ENCODE measurements at regions not wholly inside any gene's neighbourhood (a gene's known extent, or its start where the extent isn't known, plus 50 kb on each side); places are given as distances from the start of the nearest gene placed in this dataset.

GRCh38 chr1:55641947-55642346 is 426.8 kb upstream of the USP24 start:
- H3K9me3 ChIP-seq (ENCODE audit: control insufficient read depth, insufficient read depth, low read length) = no peaks in the 10 kb centered on the region

GRCh38 chr1:55640708-55641473 is 425.7 kb upstream of the USP24 start:
- Histone ChIP-seq H3K9me3 (ENCODE audit: control insufficient read depth, insufficient read depth, low read length) (no peaks in the 10 kb centered on the region), H3K4me1 (ENCODE audit: control insufficient read depth, insufficient read depth, low read length) (no peaks in the 10 kb centered on the region), H3K36me3 (ENCODE audit: control insufficient read depth, insufficient read depth, low read length) (no peaks in the 10 kb centered on the region), H3K4me3 (ENCODE audit: low read depth, low read length) (no peak overlapping the region), H3K9ac (ENCODE audit: low read depth, low read length) (no peak overlapping the region), H3K27ac (ENCODE audit: low read depth, low read length) (no peak overlapping the region), H3K27me3 (ENCODE audit: control insufficient read depth, insufficient read depth, low read length) (no peaks in the 10 kb centered on the region)

More at GRCh38 chr1:55641947-55642346, 426.8 kb upstream of the USP24 start:
- H3K4me3 ChIP-seq (ENCODE audit: low read depth, low read length) = no peak overlapping the region
- no peak overlapping the region for H3K9ac ChIP-seq (ENCODE audit: low read depth, low read length)
- H3K27ac ChIP-seq (ENCODE audit: low read depth, low read length) = no peak overlapping the region
- no peaks in the 10 kb centered on the region for H3K4me1 ChIP-seq (ENCODE audit: control insufficient read depth, insufficient read depth, low read length)
- no peaks in the 10 kb centered on the region for H3K27me3 ChIP-seq (ENCODE audit: control insufficient read depth, insufficient read depth, low read length)
- H3K36me3 ChIP-seq (ENCODE audit: control insufficient read depth, insufficient read depth, low read length) = no peaks in the 10 kb centered on the region

GRCh38 chr1:55639526-55639925 is 424.4 kb upstream of the USP24 start:
- Histone ChIP-seq H3K9ac (ENCODE audit: low read depth, low read length) (no peak overlapping the region), H3K27me3 (ENCODE audit: control insufficient read depth, insufficient read depth, low read length) (no peaks in the 10 kb centered on the region), H3K27ac (ENCODE audit: low read depth, low read length) (no peak overlapping the region), H3K4me3 (ENCODE audit: low read depth, low read length) (no peak overlapping the region), H3K36me3 (ENCODE audit: control insufficient read depth, insufficient read depth, low read length) (no peaks in the 10 kb centered on the region), H3K9me3 (ENCODE audit: control insufficient read depth, insufficient read depth, low read length) (no peaks in the 10 kb centered on the region), H3K4me1 (ENCODE audit: control insufficient read depth, insufficient read depth, low read length) (no peaks in the 10 kb centered on the region)

- Histone ChIP-seq H3K9me3 (ENCODE audit: control insufficient read depth, insufficient read depth, low read length) (no peaks in the 10 kb centered on the region), H3K27me3 (ENCODE audit: control insufficient read depth, insufficient read depth, low read length) (no peaks in the 10 kb centered on the region), H3K9ac (ENCODE audit: low read depth, low read length) (no peak overlapping the region), H3K27ac (ENCODE audit: low read depth, low read length) (no peak overlapping the region), H3K4me3 (ENCODE audit: low read depth, low read length) (no peak overlapping the region), H3K4me1 (ENCODE audit: control insufficient read depth, insufficient read depth, low read length) (no peaks in the 10 kb centered on the region), H3K36me3 (ENCODE audit: control insufficient read depth, insufficient read depth, low read length) (no peaks in the 10 kb centered on the region)
Measured at GRCh38 chr1:55639051-55639450, 423.9 kb upstream of the USP24 start.

GRCh38 chr1:55636696-55637095 is 421.5 kb upstream of the USP24 start:
- Histone ChIP-seq H3K36me3 (ENCODE audit: control insufficient read depth, insufficient read depth, low read length) (no peaks in the 10 kb centered on the region), H3K27ac (ENCODE audit: low read depth, low read length) (no peak overlapping the region), H3K9ac (ENCODE audit: low read depth, low read length) (no peak overlapping the region), H3K4me1 (ENCODE audit: control insufficient read depth, insufficient read depth, low read length) (no peaks in the 10 kb centered on the region), H3K27me3 (ENCODE audit: control insufficient read depth, insufficient read depth, low read length) (no peaks in the 10 kb centered on the region), H3K9me3 (ENCODE audit: control insufficient read depth, insufficient read depth, low read length) (no peaks in the 10 kb centered on the region), H3K4me3 (ENCODE audit: low read depth, low read length) (no peak overlapping the region)

- no peaks in the 10 kb centered on the region for H3K4me1 ChIP-seq (ENCODE audit: control insufficient read depth, insufficient read depth, low read length)
- no peak overlapping the region for H3K27ac ChIP-seq (ENCODE audit: low read depth, low read length)
- no peaks in the 10 kb centered on the region for H3K36me3 ChIP-seq (ENCODE audit: control insufficient read depth, insufficient read depth, low read length)
- H3K4me3 ChIP-seq (ENCODE audit: low read depth, low read length) = no peak overlapping the region
- H3K9ac ChIP-seq (ENCODE audit: low read depth, low read length) = no peak overlapping the region
- no peaks in the 10 kb centered on the region for H3K9me3 ChIP-seq (ENCODE audit: control insufficient read depth, insufficient read depth, low read length)
- no peaks in the 10 kb centered on the region for H3K27me3 ChIP-seq (ENCODE audit: control insufficient read depth, insufficient read depth, low read length)
Measured at GRCh38 chr1:55635856-55636255, 420.7 kb upstream of the USP24 start.

- Histone ChIP-seq H3K4me3 (ENCODE audit: low read depth, low read length) (no peak overlapping the region), H3K4me1 (ENCODE audit: control insufficient read depth, insufficient read depth, low read length) (no peaks in the 10 kb centered on the region), H3K9ac (ENCODE audit: low read depth, low read length) (no peak overlapping the region), H3K27me3 (ENCODE audit: control insufficient read depth, insufficient read depth, low read length) (no peaks in the 10 kb centered on the region), H3K36me3 (ENCODE audit: control insufficient read depth, insufficient read depth, low read length) (no peaks in the 10 kb centered on the region), H3K9me3 (ENCODE audit: control insufficient read depth, insufficient read depth, low read length) (no peaks in the 10 kb centered on the region), H3K27ac (ENCODE audit: low read depth, low read length) (no peak overlapping the region)
Measured at GRCh38 chr1:55634516-55634915, 419.4 kb upstream of the USP24 start.

- Histone ChIP-seq H3K9me3 (ENCODE audit: control insufficient read depth, insufficient read depth, low read length) (no peaks in the 10 kb centered on the region), H3K4me1 (ENCODE audit: control insufficient read depth, insufficient read depth, low read length) (no peaks in the 10 kb centered on the region), H3K27ac (ENCODE audit: low read depth, low read length) (no peak overlapping the region), H3K4me3 (ENCODE audit: low read depth, low read length) (no peak overlapping the region), H3K27me3 (ENCODE audit: control insufficient read depth, insufficient read depth, low read length) (no peaks in the 10 kb centered on the region), H3K36me3 (ENCODE audit: control insufficient read depth, insufficient read depth, low read length) (no peaks in the 10 kb centered on the region), H3K9ac (ENCODE audit: low read depth, low read length) (no peak overlapping the region)
Measured at GRCh38 chr1:55632906-55633305, 417.7 kb upstream of the USP24 start.

GRCh38 chr1:55632058-55632457 is 416.9 kb upstream of the USP24 start:
- Histone ChIP-seq H3K27ac (ENCODE audit: low read depth, low read length) (no peak overlapping the region), H3K4me1 (ENCODE audit: control insufficient read depth, insufficient read depth, low read length) (no peaks in the 10 kb centered on the region), H3K9me3 (ENCODE audit: control insufficient read depth, insufficient read depth, low read length) (no peaks in the 10 kb centered on the region)

GRCh38 chr1:55631509-55631908 is 416.3 kb upstream of the USP24 start:
- H3K4me3 ChIP-seq (ENCODE audit: low read depth, low read length) = no peak overlapping the region
- no peaks in the 10 kb centered on the region for H3K4me1 ChIP-seq (ENCODE audit: control insufficient read depth, insufficient read depth, low read length)
- H3K27ac ChIP-seq (ENCODE audit: low read depth, low read length) = no peak overlapping the region
- no peaks in the 10 kb centered on the region for H3K27me3 ChIP-seq (ENCODE audit: control insufficient read depth, insufficient read depth, low read length)
- no peaks in the 10 kb centered on the region for H3K36me3 ChIP-seq (ENCODE audit: control insufficient read depth, insufficient read depth, low read length)
- H3K9ac ChIP-seq (ENCODE audit: low read depth, low read length) = no peak overlapping the region
- no peaks in the 10 kb centered on the region for H3K9me3 ChIP-seq (ENCODE audit: control insufficient read depth, insufficient read depth, low read length)

More at GRCh38 chr1:55632058-55632457, 416.9 kb upstream of the USP24 start:
- no peak overlapping the region for H3K9ac ChIP-seq (ENCODE audit: low read depth, low read length)
- H3K27me3 ChIP-seq (ENCODE audit: control insufficient read depth, insufficient read depth, low read length) = no peaks in the 10 kb centered on the region
- H3K4me3 ChIP-seq (ENCODE audit: low read depth, low read length) = no peak overlapping the region
- H3K36me3 ChIP-seq (ENCODE audit: control insufficient read depth, insufficient read depth, low read length) = no peaks in the 10 kb centered on the region

- no peaks in the 10 kb centered on the region for H3K36me3 ChIP-seq (ENCODE audit: control insufficient read depth, insufficient read depth, low read length)
- no peaks in the 10 kb centered on the region for H3K9me3 ChIP-seq (ENCODE audit: control insufficient read depth, insufficient read depth, low read length)
- no peaks in the 10 kb centered on the region for H3K27me3 ChIP-seq (ENCODE audit: control insufficient read depth, insufficient read depth, low read length)
- no peaks in the 10 kb centered on the region for H3K4me1 ChIP-seq (ENCODE audit: control insufficient read depth, insufficient read depth, low read length)
- H3K9ac ChIP-seq (ENCODE audit: low read depth, low read length) = no peak overlapping the region
- no peak overlapping the region for H3K27ac ChIP-seq (ENCODE audit: low read depth, low read length)
- H3K4me3 ChIP-seq (ENCODE audit: low read depth, low read length) = no peak overlapping the region
Measured at GRCh38 chr1:55626326-55626725, 411.2 kb upstream of the USP24 start.

Data from HUES48 (cell line).